SK-N-SH (cell line): ENCODE measurements at regions not wholly inside any gene's neighbourhood (a gene's known extent, or its start where the extent isn't known, plus 50 kb on each side); places are given as distances from the start of the nearest gene placed in this dataset.

ENCODE experiments used
- CTCF ChIA-PET: fragments of 300-600, 350-600 bp; formaldehyde crosslinking; extraction: SDS; loops from one replicate; lab custom pipeline; 2021; lab: Yijun Ruan, JAX
- POLR2A ChIA-PET: fragments of 350-600 bp; sonication (Branson Sonifier 250); formaldehyde crosslinking; extraction: SDS; loops from one replicate; lab custom pipeline; 2020; ENCODE audit warnings: antibody characterized with exemption, inconsistent platforms; lab: Yijun Ruan, JAX
- DNase-seq: peaks from one replicate; pipeline ENCODE4 v3.0.0; 2012
- H2AFZ ChIP-seq: fragments of 200-600 bp; sonication (generic); 2 replicates; pipeline ENCODE4 v1.8.1; 2016; ENCODE audit warnings: antibody characterized with exemption, mild to moderate bottlenecking, low read depth
- H3F3A ChIP-seq: fragments of 200-600 bp; sonication (generic); replicated peaks from 2 replicates; pipeline ENCODE3; 2016; ENCODE audit warnings: antibody characterized with exemption, mild to moderate bottlenecking; ENCODE audit not compliant: insufficient read depth
- H3K27ac ChIP-seq, 2 experiments: fragments of 200-500 bp in 1 of 2; fragments of 200-600 bp in 1 of 2; sonication (Bioruptor generic) in 1 of 2; sonication (generic), shearing (Covaris generic) in 1 of 2; 2 replicates each; pipeline versions ENCODE4 v1.5.1 to v1.6.1; 2014 to 2016; ENCODE audit warnings: low read depth in 2 of 2, inconsistent platforms in 1 of 2, low read length in 1 of 2, mild to moderate bottlenecking in 1 of 2, mixed read lengths in 1 of 2
- H3K27me3 ChIP-seq: fragments of 200-600 bp; sonication (generic), shearing (Covaris generic); 2 replicates; pipeline ENCODE4 v1.6.1; 2016; ENCODE audit warnings: mixed run types; ENCODE audit not compliant: insufficient read depth
- H3K36me3 ChIP-seq, 2 experiments: fragments of 200-500 bp in 1 of 2; fragments of 200-600 bp in 1 of 2; sonication (Bioruptor generic) in 1 of 2; sonication (generic) in 1 of 2; replicated peaks in 1 of 2; 2 replicates each; pipeline versions ENCODE3 to v1.5.1; 2014 to 2016; ENCODE audit warnings: low read length in 1 of 2, mild to moderate bottlenecking in 1 of 2; ENCODE audit not compliant: insufficient read depth in 2 of 2, control insufficient read depth in 1 of 2
- H3K4me1 ChIP-seq, 2 experiments: fragments of 200-500 bp in 1 of 2; fragments of 200-600 bp in 1 of 2; sonication (Bioruptor generic) in 1 of 2; sonication (generic), shearing (Covaris generic) in 1 of 2; 2 replicates each; pipeline versions ENCODE4 v1.5.1 to v1.6.1; 2014 to 2016; ENCODE audit warnings: low read depth in 1 of 2, low read length in 1 of 2, mixed run types in 1 of 2; ENCODE audit not compliant: insufficient read depth in 2 of 2, control insufficient read depth in 1 of 2
- H3K4me2 ChIP-seq: fragments of 200-600 bp; sonication (generic), shearing (Covaris generic); 2 replicates; pipeline ENCODE4 v1.6.1; 2017; ENCODE audit warnings: mixed run types
- H3K4me3 ChIP-seq, 2 experiments: fragments of 200-500 bp in 1 of 2; fragments of 200-600 bp in 1 of 2; sonication (Bioruptor generic) in 1 of 2; sonication (generic), shearing (Covaris generic) in 1 of 2; 2 replicates each; pipeline versions ENCODE4 v1.5.1 to v1.8.1; 2014 to 2016; ENCODE audit warnings: low read depth in 2 of 2, inconsistent platforms in 1 of 2, low read length in 1 of 2, mild to moderate bottlenecking in 1 of 2, mixed read lengths in 1 of 2, moderate library complexity in 1 of 2
- H3K79me2 ChIP-seq: fragments of 200-600 bp; sonication (generic); 2 replicates; pipeline ENCODE4 v1.8.1; 2017; ENCODE audit warnings: mild to moderate bottlenecking; ENCODE audit not compliant: insufficient read depth
- H3K9ac ChIP-seq: fragments of 200-600 bp; sonication (generic); 2 replicates; pipeline ENCODE4 v1.6.1; 2017; ENCODE audit warnings: mixed run types
- H3K9me2 ChIP-seq: fragments of 200-600 bp; sonication (generic); 2 replicates; pipeline ENCODE4 v1.6.1; 2017; ENCODE audit warnings: mixed run types
- H3K9me3 ChIP-seq: fragments of 200-600 bp; sonication (generic); 2 replicates; pipeline ENCODE4 v1.6.1; 2017; ENCODE audit warnings: mixed run types, mild to moderate bottlenecking, moderate library complexity
- H4K20me1 ChIP-seq: fragments of 200-600 bp; sonication (generic); 2 replicates; pipeline ENCODE4 v1.6.1; 2017; ENCODE audit warnings: mild to moderate bottlenecking, mixed run types; ENCODE audit not compliant: insufficient read depth
- CHD2 ChIP-seq: fragments of 150-350 bp; IDR thresholded peaks from 2 replicates; pipeline ENCODE4 v1.6.1; 2018; ENCODE audit warnings: low read length; ENCODE audit not compliant: partially characterized antibody
- CTCF ChIP-seq: fragments of 200-600 bp; sonication (generic); IDR thresholded peaks from 2 replicates; pipeline ENCODE4 v1.6.1; 2017; ENCODE audit warnings: antibody characterized with exemption, mild to moderate bottlenecking, moderate library complexity
- ELF1 ChIP-seq: IDR thresholded peaks from 2 replicates; pipeline ENCODE4 v1.4.0; 2012
- EZH2phosphoT487 ChIP-seq: fragments of 200-600 bp; sonication (generic); IDR thresholded peaks from 2 replicates; pipeline ENCODE4 v1.6.1; 2017; ENCODE audit warnings: low read depth, mixed run types, mild to moderate bottlenecking, antibody characterized with exemption, moderate library complexity, borderline replicate concordance
- FOXM1 ChIP-seq: IDR thresholded peaks from 2 replicates; pipeline ENCODE4 v1.4.0; 2012; ENCODE audit warnings: low read depth, mild to moderate bottlenecking
- GATA2 ChIP-seq: sonication (generic); formaldehyde crosslinking; IDR thresholded peaks from 2 replicates; pipeline ENCODE4 v1.5.0; 2020; ENCODE audit warnings: mild to moderate bottlenecking, missing genetic modification reagents
- MAX ChIP-seq: IDR thresholded peaks from 2 replicates; pipeline ENCODE4 v1.4.0; 2012; ENCODE audit warnings: low read depth
- MEF2A ChIP-seq: IDR thresholded peaks from 2 replicates; pipeline ENCODE4 v1.4.0; 2012; ENCODE audit warnings: low read depth, borderline replicate concordance
- NFIC ChIP-seq: IDR thresholded peaks from 2 replicates; pipeline ENCODE4 v1.4.0; 2012; ENCODE audit warnings: borderline replicate concordance
- RCOR1 ChIP-seq: fragments of 150-350 bp; IDR thresholded peaks from 2 replicates; pipeline ENCODE4 v1.6.1; 2017; ENCODE audit warnings: antibody characterized with exemption, low read length
- RXRA ChIP-seq: IDR thresholded peaks from 2 replicates; pipeline ENCODE4 v1.4.0; 2012; ENCODE audit warnings: low read depth, mild to moderate bottlenecking, borderline replicate concordance
- SMC3 ChIP-seq: IDR thresholded peaks from 2 replicates; pipeline ENCODE4 v1.6.1; 2012; ENCODE audit warnings: low read depth, low read length, improper control_type of control experiment
- TAF1 ChIP-seq: IDR thresholded peaks from 2 replicates; pipeline ENCODE4 v1.6.1; 2012; ENCODE audit warnings: low read depth, mild to moderate bottlenecking, low read length, moderate library complexity, borderline replicate concordance
- TEAD4 ChIP-seq: IDR thresholded peaks from 2 replicates; pipeline ENCODE4 v1.4.0; 2012; ENCODE audit warnings: mild to moderate bottlenecking, borderline replicate concordance; ENCODE audit not compliant: insufficient read depth
- WGBS: methylation state at CpG from one replicate; pipeline ENCODE4 v1.1.6; 2017; ENCODE audit warnings: low lambda C conversion rate; 5-methylcytosine and 5-hydroxymethylcytosine counted together

DNA sequence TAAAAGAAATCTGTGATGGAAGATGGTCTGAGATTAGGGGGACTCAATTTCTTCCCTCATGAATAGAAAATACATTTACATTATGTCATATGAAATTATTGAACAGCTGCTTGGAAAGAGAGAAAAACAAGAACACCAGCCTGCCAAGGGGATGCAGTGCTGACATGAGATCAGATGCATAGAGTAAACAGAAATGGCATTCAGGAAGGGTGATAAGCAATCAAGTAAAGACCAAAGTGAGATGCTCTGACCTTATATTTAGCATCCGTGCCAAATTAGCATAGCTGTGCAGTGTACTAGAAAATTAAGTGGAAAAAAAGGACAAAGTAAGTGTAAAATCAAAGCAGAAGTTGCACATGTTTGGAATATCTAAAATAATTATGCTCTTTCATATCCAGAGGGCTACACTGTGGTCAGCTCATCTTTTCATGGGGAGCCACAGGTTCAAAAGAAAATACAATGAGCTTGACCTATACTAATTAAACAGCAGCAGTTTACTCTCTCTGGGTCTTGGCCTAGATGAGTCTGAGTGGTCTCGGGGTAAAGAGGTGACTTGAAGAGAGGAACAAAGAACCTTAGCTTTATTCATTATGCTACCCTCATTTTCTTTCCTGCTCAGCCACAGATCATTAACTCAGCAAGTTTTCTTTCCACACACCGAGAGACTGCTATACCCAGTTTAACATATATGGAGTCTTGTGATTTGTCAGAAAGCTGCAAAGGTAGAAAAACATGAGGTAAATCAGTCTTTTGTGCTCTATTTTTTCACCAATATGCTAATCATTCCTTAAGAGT lies 359.4 kb upstream of the FOXG1 start:
- POLR2A ChIA-PET = no interaction called here
- Histone ChIP-seq H3K36me3 (no peaks in the 10 kb centered on the region), H3K4me1 (no peaks in the 10 kb centered on the region), H2AFZ (no peak overlapping the region), H3K4me3 (no peak overlapping the region), H3K9me3 (no peaks in the 10 kb centered on the region), H3K79me2 (no peaks in the 10 kb centered on the region), H3K27me3 (no peaks in the 10 kb centered on the region), H3K27ac (no peak overlapping the region), H3K9ac (no peak overlapping the region), H3K4me2 (no peak overlapping the region), H3F3A (no peaks in the 10 kb centered on the region), H4K20me1 (no peaks in the 10 kb centered on the region), H3K9me2 (no peaks in the 10 kb centered on the region)
- TF ChIP-seq MEF2A (no peak), ELF1 (no peak), CHD2 (no peak), TAF1 (no peak), GATA2 (CRISPR knock-in tag) (no peak), MAX (no peak), TEAD4 (no peak)
- CTCF ChIA-PET = no interaction called here
- no peak for DNase-seq
- WGBS = 9% methylated on average over 3 of the region's 3 CpGs

DNA sequence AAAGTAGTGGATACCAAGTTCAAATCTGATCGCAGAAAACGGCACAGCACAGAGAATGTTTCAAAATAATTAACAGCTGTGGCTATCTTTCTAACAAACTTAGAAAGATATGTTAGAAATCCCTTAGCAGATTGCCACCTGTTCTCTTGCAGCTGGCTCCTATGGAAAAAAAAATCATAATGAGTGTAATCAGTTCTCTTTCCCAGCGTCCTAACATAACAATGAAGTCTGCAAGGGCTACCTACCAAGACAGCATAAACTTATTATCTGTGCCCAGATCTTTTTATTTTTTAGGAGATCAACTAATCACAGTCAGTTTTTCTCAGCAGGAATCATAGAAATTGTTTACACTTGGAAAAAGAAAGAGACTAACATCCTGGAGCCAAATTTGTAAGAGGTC lies 358.6 kb upstream of the FOXG1 start:
- TF ChIP-seq RXRA (no peak), RCOR1 (no peak), GATA2 (CRISPR knock-in tag) (no peak), NFIC (no peak), TEAD4 (no peak), FOXM1 (no peak), MEF2A (no peak), SMC3 (no peak), CTCF (no peak), EZH2phosphoT487 (no peak), MAX (no peak)

More for the DNA sequence above, 358.6 kb upstream of the FOXG1 start:
- 14% methylated on average over 3 of the region's 3 CpGs for WGBS
- Histone ChIP-seq H3K27me3 (no peaks in the 10 kb centered on the region), H2AFZ (no peak overlapping the region), H3K4me3 (no peak overlapping the region), H3K4me2 (no peak overlapping the region), H3K9me3 (no peaks in the 10 kb centered on the region), H3K9me2 (no peaks in the 10 kb centered on the region), H3K9ac (no peak overlapping the region), H3F3A (no peaks in the 10 kb centered on the region), H4K20me1 (no peaks in the 10 kb centered on the region), H3K79me2 (no peaks in the 10 kb centered on the region), H3K4me1 (no peaks in the 10 kb centered on the region), H3K27ac (no peak overlapping the region), H3K36me3 (no peaks in the 10 kb centered on the region)
- ChIA-PET POLR2A (no interaction called here), CTCF (no interaction called here)
- DNase-seq = no peak
